ENCODE measurements at regions not wholly inside any gene's neighbourhood (a gene's known extent, or its start where the extent isn't known, plus 50 kb on each side); places are given as distances from the start of the nearest gene placed in this dataset.

DNA sequence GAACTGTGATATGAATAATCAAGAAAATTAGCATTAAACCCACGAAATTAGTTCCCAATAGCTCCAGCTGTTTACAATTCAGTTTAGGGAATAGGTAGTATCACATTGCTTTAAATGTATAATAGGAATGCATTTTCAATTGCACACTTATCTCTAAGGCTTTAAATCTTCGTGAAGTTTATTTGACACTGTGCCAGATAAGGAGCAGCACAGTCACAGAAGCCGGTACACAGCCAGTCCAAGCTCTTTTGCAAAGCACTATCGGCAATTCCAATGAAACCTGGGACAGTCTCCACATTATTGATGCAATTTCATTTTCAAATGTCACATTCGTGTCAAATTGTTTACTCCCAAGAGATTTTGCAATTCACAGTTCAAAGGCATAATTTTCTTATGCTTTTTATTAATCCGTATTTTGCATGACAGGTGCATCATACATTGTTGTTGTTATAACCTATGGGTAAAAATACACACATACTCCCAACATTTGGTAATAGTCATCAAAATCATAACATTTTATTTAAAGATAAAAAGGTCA lies 602.8 kb downstream of the RPS29 start:
- Histone ChIP-seq H3K36me3 (replicated peaks in 1 of 2) (no peaks in the 10 kb centered on the region), H3K4me3 (no peak overlapping the region), H3K4me1 (replicated peaks in 1 of 2) (no peaks in the 10 kb centered on the region), H3K27ac (no peak overlapping the region), H3K27me3 (no peaks in the 10 kb centered on the region), H3K9me3 (replicated peaks in 1 of 3) (no peaks in the 10 kb centered on the region)
- 23 to 42% (median 35%) methylated on average over 6 of the region's 6 CpGs for WGBS, 4 donors
- intact Hi-C loops (cut with DNase I), result no loop called here
- TF ChIP-seq, protein P1, sequence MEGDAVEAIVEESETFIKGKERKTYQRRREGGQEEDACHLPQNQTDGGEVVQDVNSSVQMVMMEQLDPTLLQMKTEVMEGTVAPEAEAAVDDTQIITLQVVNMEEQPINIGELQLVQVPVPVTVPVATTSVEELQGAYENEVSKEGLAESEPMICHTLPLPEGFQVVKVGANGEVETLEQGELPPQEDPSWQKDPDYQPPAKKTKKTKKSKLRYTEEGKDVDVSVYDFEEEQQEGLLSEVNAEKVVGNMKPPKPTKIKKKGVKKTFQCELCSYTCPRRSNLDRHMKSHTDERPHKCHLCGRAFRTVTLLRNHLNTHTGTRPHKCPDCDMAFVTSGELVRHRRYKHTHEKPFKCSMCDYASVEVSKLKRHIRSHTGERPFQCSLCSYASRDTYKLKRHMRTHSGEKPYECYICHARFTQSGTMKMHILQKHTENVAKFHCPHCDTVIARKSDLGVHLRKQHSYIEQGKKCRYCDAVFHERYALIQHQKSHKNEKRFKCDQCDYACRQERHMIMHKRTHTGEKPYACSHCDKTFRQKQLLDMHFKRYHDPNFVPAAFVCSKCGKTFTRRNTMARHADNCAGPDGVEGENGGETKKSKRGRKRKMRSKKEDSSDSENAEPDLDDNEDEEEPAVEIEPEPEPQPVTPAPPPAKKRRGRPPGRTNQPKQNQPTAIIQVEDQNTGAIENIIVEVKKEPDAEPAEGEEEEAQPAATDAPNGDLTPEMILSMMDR (IDR thresholded peaks at IDR 0.05), result no peak
- no peak for TF ChIP-seq POLR2A (IDR thresholded peaks at IDR 0.05)
- peak in 5 of 7 donors; percentile 11 to 51 (median 31) for DNase-seq

DNA sequence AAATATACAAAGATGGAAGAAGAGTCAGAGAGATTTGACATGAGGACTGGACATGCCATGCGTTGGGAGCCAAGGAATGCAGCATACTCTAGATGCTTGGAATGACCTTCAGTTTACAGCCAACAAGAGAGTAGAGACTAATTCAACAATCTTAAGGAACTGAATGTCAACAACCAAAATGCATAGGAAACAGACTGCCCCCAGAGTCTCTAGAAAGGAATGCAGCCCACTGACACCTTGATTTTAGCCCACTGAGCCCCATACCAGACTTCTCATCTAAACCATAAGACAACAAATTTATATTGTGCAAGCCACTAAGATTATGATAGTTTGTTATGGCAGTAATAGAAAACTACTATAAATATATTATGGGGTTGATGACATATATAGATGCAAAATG lies 611.2 kb downstream of the RPS29 start:
- intact Hi-C loops (cut with DNase I), result no loop called here

GRCh38 chr14:48973151-48973550 lies 613.0 kb downstream of the RPS29 start:
- no peak for DNase-seq
- TF ChIP-seq, protein P1 (IDR thresholded peaks at IDR 0.05), result no peak
- no peak for TF ChIP-seq POLR2A (IDR thresholded peaks at IDR 0.05)
- H3K36me3 ChIP-seq (replicated peaks in 1 of 2), result no peaks in the 10 kb centered on the region
- H3K9me3 ChIP-seq (replicated peaks in 1 of 3), result no peaks in the 10 kb centered on the region
- H3K27me3 ChIP-seq, result no peaks in the 10 kb centered on the region
- no peak overlapping the region for H3K4me3 ChIP-seq
- H3K27ac ChIP-seq, result no peak overlapping the region
- no peaks in the 10 kb centered on the region for H3K4me1 ChIP-seq (replicated peaks in 1 of 2)
- intact Hi-C loops (cut with DNase I), result no loop called here

More for the DNA sequence above, 611.2 kb downstream of the RPS29 start:
- DNase-seq, result no peak
- Histone ChIP-seq H3K4me1 (replicated peaks in 1 of 2) (no peaks in the 10 kb centered on the region), H3K9me3 (replicated peaks in 1 of 3) (no peaks in the 10 kb centered on the region), H3K27ac (no peak overlapping the region), H3K4me3 (no peak overlapping the region), H3K36me3 (replicated peaks in 1 of 2) (no peaks in the 10 kb centered on the region), H3K27me3 (no peaks in the 10 kb centered on the region)
- TF ChIP-seq, protein P1 (IDR thresholded peaks at IDR 0.05), result no peak
- no peak for TF ChIP-seq POLR2A (IDR thresholded peaks at IDR 0.05)
- 55 to 80% (median 65%) methylated on average over 1 of the region's 1 CpG for WGBS, 4 donors

GRCh38 chr14:48970943-48971342 lies 615.2 kb downstream of the RPS29 start:
- Histone ChIP-seq H3K4me1 (replicated peaks in 1 of 2) (no peaks in the 10 kb centered on the region), H3K9me3 (replicated peaks in 1 of 3) (no peaks in the 10 kb centered on the region), H3K36me3 (replicated peaks in 1 of 2) (no peaks in the 10 kb centered on the region), H3K27ac (no peak overlapping the region), H3K27me3 (no peaks in the 10 kb centered on the region), H3K4me3 (no peak overlapping the region)
- intact Hi-C loops (cut with DNase I), result no loop called here
- TF ChIP-seq POLR2A (IDR thresholded peaks at IDR 0.05), result no peak
- TF ChIP-seq, protein P1 (IDR thresholded peaks at IDR 0.05), result no peak
- DNase-seq, result no peak

Data from adrenal gland (tissue), 9 donors.